T-helper 17 cell (primary cell): ENCODE measurements at regions not wholly inside any gene's neighbourhood (a gene's known extent, or its start where the extent isn't known, plus 50 kb on each side); places are given as distances from the start of the nearest gene placed in this dataset.
"Not testable (repeated sequence)": the region's sequence is repeated elsewhere in the genome, so short reads cannot be mapped to it uniquely, and the experiment has no call there.

ENCODE experiments used
- ATAC-seq: fragments of 150-1000 bp; cut with Tn5 transposase; 2 replicates; pipeline ENCODE4 v1.10.0; 2021; ENCODE audit warnings: mild to moderate bottlenecking, moderate library complexity
- DNase-seq, 3 donors: peaks; one replicate each; pipeline versions ENCODE4 v3.0.0 to v3.0.0-alpha.2; 2020 to 2021
- H3K9me3 ChIP-seq: one replicate; pipeline ENCODE4 v1.7.0; 2013; ENCODE audit warnings: low read length, mild to moderate bottlenecking; ENCODE audit not compliant: control insufficient read depth, poor library complexity, severe bottlenecking
- H3K27ac Mint-ChIP-seq: one replicate; pipeline ENCODE4 v1.8.0; 2022; ENCODE audit warnings: mild to moderate bottlenecking, moderate library complexity, mixed read lengths
- H3K27me3 Mint-ChIP-seq: one replicate; pipeline ENCODE4 v1.8.0; 2022; ENCODE audit warnings: mixed read lengths
- H3K36me3 Mint-ChIP-seq: one replicate; pipeline ENCODE4 v1.8.0; 2022; ENCODE audit warnings: low read depth, mixed read lengths
- H3K4me1 Mint-ChIP-seq: one replicate; pipeline ENCODE4 v1.8.0; 2022; ENCODE audit warnings: mild to moderate bottlenecking, mixed read lengths
- H3K4me3 Mint-ChIP-seq: one replicate; pipeline ENCODE4 v1.8.0; 2022; ENCODE audit warnings: mild to moderate bottlenecking, moderate library complexity, mixed read lengths

- no peak overlapping the region for H3K4me3 Mint-ChIP-seq
- H3K27me3 Mint-ChIP-seq: no peaks in the 10 kb centered on the region
- H3K36me3 Mint-ChIP-seq: no peaks in the 10 kb centered on the region
- ATAC-seq: no peak
- H3K4me1 Mint-ChIP-seq: no peaks in the 10 kb centered on the region
- DNase-seq: no peak
- H3K27ac Mint-ChIP-seq: no peak overlapping the region
- no peaks in the 10 kb centered on the region for H3K9me3 ChIP-seq
These were observed 329.9 kb downstream of the FAM181B start for GRCh38 chr11:82403640-82404305.

GRCh38 chr11:82398300-82398815 is 335.3 kb downstream of the FAM181B start:
- no peaks in the 10 kb centered on the region for H3K4me1 Mint-ChIP-seq
- ATAC-seq (no peak), DNase-seq (no peak)
- H3K27me3 Mint-ChIP-seq: no peaks in the 10 kb centered on the region
- no peak overlapping the region for H3K27ac Mint-ChIP-seq
- H3K4me3 Mint-ChIP-seq: no peak overlapping the region
- H3K9me3 ChIP-seq: no peaks in the 10 kb centered on the region
- no peaks in the 10 kb centered on the region for H3K36me3 Mint-ChIP-seq

DNA sequence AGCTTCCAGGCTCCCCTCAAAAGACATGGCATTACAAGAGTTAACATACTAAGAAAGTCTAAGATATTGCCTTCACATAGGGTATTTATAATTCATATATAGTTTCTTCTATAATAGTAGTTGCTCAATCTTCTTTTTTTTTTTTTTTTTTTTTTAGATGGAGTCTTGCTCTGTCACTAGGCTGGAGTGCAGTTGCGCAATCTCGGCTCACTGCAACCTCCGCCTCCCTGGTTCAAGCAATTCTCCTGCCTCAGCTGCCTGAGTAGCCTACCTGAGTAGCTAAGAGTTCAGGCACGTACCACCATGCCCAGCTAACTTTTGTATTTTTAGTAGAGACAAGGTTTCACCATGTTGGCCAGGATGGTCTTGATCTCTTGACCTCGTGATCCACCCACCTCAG is 337.0 kb downstream of the FAM181B start:
- H3K4me3 Mint-ChIP-seq, H3K9me3 ChIP-seq, H3K4me1 Mint-ChIP-seq, H3K27me3 Mint-ChIP-seq, H3K27ac Mint-ChIP-seq, DNase-seq, H3K36me3 Mint-ChIP-seq, ATAC-seq: not testable (repeated sequence)

DNA sequence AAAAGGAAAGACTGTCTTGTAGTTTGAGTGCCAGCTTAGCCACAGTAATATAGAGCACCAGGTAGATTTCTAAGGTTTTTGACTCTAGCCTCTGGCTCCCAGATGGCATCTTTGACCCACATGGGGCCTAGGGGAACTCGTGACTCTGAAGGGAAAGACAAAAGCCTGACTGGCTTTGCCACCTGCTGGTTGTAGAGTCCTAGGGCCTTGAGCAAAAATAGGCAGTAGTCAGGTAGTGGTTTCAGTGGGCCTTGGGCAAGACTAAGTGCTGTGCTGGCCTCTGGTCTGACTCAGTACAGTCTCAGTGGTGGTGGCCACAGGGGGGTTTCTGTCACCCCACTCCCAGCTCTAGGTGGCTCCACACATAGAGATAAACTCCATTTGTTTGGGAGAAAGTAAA is 349.4 kb downstream of the FAM181B start:
- H3K36me3 Mint-ChIP-seq: no peaks in the 10 kb centered on the region
- H3K4me1 Mint-ChIP-seq: no peaks in the 10 kb centered on the region
- H3K27ac Mint-ChIP-seq: no peak overlapping the region
- DNase-seq (no peak), ATAC-seq (no peak)
- H3K4me3 Mint-ChIP-seq: no peak overlapping the region
- H3K27me3 Mint-ChIP-seq: no peaks in the 10 kb centered on the region
- H3K9me3 ChIP-seq: no peaks in the 10 kb centered on the region

DNA sequence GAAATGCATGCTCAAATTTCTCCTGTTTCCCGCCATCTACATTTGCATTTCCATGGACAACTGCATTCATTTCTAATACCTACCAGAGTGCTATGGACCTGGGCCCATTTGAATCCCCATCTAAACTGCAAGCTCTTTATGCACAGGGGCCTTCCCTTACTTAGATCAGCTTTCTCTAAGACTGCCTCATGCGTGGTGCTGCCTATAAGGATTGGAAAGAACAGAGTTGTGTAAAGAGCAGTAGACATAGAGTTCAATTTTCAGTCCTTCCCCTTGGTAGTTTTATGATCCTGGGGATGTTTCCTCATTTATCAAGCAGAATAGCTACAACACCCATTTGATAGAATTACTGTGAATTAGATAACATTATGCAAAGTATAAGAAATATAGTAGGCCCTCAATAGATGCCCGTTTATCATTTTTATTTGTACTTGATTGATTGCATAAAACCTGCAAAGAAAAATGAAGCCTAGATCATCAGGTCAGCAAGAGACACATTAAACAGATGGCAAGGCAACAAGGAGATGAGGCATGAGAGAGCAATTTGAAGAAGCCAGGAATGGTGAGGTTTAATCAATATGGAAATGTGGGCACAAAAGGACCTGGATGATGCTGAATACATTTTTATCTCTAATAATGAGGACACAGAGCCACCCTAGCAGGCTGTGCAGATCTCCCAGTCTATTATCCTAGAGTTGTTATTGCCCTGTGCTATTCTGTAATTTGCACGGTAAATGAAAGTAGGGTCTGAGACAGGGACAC is 359.7 kb downstream of the FAM181B start:
- no peak for ATAC-seq
- H3K9me3 ChIP-seq: no peaks in the 10 kb centered on the region
- Mint-ChIP-seq H3K27me3 (no peaks in the 10 kb centered on the region), H3K4me1 (no peaks in the 10 kb centered on the region), H3K36me3 (no peaks in the 10 kb centered on the region), H3K4me3 (no peak overlapping the region), H3K27ac (no peak overlapping the region)
- DNase-seq: no peak

GRCh38 chr11:82365351-82365750 is 368.3 kb downstream of the FAM181B start:
- DNase-seq (no peak), ATAC-seq (no peak)
- no peaks in the 10 kb centered on the region for H3K9me3 ChIP-seq
- H3K4me3 Mint-ChIP-seq: no peak overlapping the region
- no peaks in the 10 kb centered on the region for H3K36me3 Mint-ChIP-seq
- H3K27ac Mint-ChIP-seq: no peak overlapping the region
- no peaks in the 10 kb centered on the region for H3K4me1 Mint-ChIP-seq
- H3K27me3 Mint-ChIP-seq: no peaks in the 10 kb centered on the region

DNA sequence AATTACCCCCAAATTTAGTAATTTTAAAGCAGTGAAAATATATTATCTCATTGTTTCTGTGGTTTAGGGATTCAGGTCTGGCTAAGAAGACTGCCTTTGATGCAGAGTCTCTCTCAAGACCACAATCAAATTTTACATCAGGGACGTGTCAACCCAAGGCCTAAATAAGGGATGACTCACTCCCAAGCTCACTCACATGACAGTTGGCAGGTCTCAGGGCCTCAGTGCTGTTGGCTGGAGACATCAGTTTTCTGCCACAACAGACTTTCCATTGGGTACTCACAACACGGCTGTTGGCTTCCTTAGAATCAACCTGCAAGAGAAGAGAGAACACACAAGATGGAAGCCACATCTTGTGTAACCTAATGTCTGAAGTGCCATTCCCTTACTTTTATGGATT is 377.3 kb downstream of the FAM181B start:
- no peak overlapping the region for H3K4me3 Mint-ChIP-seq
- no peaks in the 10 kb centered on the region for H3K9me3 ChIP-seq
- H3K36me3 Mint-ChIP-seq: no peaks in the 10 kb centered on the region
- no peak overlapping the region for H3K27ac Mint-ChIP-seq
- ATAC-seq: no peak
- DNase-seq: no peak
- H3K27me3 Mint-ChIP-seq: no peaks in the 10 kb centered on the region
- H3K4me1 Mint-ChIP-seq: no peaks in the 10 kb centered on the region

DNA sequence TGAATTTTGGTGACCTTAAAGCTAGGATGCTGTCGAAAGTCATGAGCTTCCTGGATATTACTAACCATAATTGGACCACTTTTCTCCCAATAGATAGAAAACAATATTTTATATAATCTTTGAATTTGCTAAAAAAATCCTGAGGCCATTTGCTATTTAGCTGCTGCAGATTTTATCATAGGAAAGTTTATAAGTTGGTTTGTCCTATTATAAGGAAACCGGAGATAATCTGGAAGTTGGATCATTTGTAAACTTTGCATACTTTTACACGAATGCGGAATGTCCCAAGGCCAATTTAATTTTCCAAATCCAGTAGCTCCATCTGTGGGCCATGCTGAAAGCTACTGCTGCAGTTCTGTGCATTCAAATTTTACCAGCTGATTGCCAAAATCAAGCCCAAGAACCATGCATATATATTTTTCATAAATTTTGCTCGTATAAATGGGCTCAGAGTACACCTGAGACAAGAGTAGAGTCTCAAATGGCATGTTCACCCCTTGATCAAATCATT is 378.3 kb downstream of the FAM181B start:
- Mint-ChIP-seq H3K4me1 (no peaks in the 10 kb centered on the region), H3K36me3 (no peaks in the 10 kb centered on the region), H3K4me3 (no peak overlapping the region), H3K27ac (no peak overlapping the region), H3K27me3 (no peaks in the 10 kb centered on the region)
- no peak for DNase-seq
- H3K9me3 ChIP-seq: no peaks in the 10 kb centered on the region
- ATAC-seq: no peak

- no peaks in the 10 kb centered on the region for H3K36me3 Mint-ChIP-seq
- H3K4me3 Mint-ChIP-seq: no peak overlapping the region
- no peak overlapping the region for H3K27ac Mint-ChIP-seq
- ATAC-seq (no peak), DNase-seq (no peak)
- H3K4me1 Mint-ChIP-seq: no peaks in the 10 kb centered on the region
- no peaks in the 10 kb centered on the region for H3K27me3 Mint-ChIP-seq
- no peaks in the 10 kb centered on the region for H3K9me3 ChIP-seq
These were observed 406.8 kb downstream of the FAM181B start for GRCh38 chr11:82326853-82327252.

- no peak for ATAC-seq
- H3K9me3 ChIP-seq: no peaks in the 10 kb centered on the region
- Mint-ChIP-seq H3K27me3 (no peaks in the 10 kb centered on the region), H3K4me1 (no peaks in the 10 kb centered on the region), H3K36me3 (no peaks in the 10 kb centered on the region), H3K27ac (no peak overlapping the region), H3K4me3 (no peak overlapping the region)
- DNase-seq: no peak
These were observed 412.5 kb downstream of the FAM181B start for GRCh38 chr11:82321206-82321605.

GRCh38 chr11:82315093-82315492 is 418.6 kb downstream of the FAM181B start:
- no peak overlapping the region for H3K4me3 Mint-ChIP-seq
- no peaks in the 10 kb centered on the region for H3K4me1 Mint-ChIP-seq
- H3K27ac Mint-ChIP-seq: no peak overlapping the region
- H3K9me3 ChIP-seq: no peaks in the 10 kb centered on the region
- no peaks in the 10 kb centered on the region for H3K27me3 Mint-ChIP-seq
- H3K36me3 Mint-ChIP-seq: no peaks in the 10 kb centered on the region
- ATAC-seq: no peak
- no peak for DNase-seq

- H3K27ac Mint-ChIP-seq: no peak overlapping the region
- DNase-seq (no peak), ATAC-seq (no peak)
- H3K4me1 Mint-ChIP-seq: no peaks in the 10 kb centered on the region
- H3K9me3 ChIP-seq: no peaks in the 10 kb centered on the region
- no peak overlapping the region for H3K4me3 Mint-ChIP-seq
- no peaks in the 10 kb centered on the region for H3K27me3 Mint-ChIP-seq
- no peaks in the 10 kb centered on the region for H3K36me3 Mint-ChIP-seq
These were observed 424.7 kb downstream of the FAM181B start for GRCh38 chr11:82308979-82309378.

GRCh38 chr11:82305123-82305522 is 428.5 kb downstream of the FAM181B start:
- Mint-ChIP-seq H3K4me3 (no peak overlapping the region), H3K36me3 (no peaks in the 10 kb centered on the region), H3K27me3 (no peaks in the 10 kb centered on the region), H3K27ac (no peak overlapping the region), H3K4me1 (no peaks in the 10 kb centered on the region)
- no peaks in the 10 kb centered on the region for H3K9me3 ChIP-seq
- no peak for DNase-seq
- no peak for ATAC-seq

DNA sequence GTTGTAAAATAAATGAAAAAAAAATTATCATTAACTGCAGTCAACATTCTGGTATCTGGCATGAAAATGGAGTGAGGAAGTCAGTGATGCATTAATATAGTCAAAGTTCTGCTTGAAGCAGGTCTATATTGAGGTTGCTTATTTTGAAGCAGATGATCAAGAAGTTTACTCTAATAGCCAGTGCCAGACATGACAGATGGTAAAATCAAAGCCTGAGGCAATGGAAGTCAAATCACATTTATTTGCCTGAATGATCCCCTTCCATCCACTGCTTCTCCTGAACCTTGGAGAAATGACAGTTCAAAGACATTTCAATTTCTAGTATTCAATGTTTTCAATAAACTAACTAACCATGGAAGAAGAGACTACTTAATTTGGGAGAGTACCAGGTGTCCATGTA is 430.0 kb downstream of the FAM181B start:
- Mint-ChIP-seq H3K27me3 (no peaks in the 10 kb centered on the region), H3K27ac (no peak overlapping the region), H3K36me3 (no peaks in the 10 kb centered on the region), H3K4me3 (no peak overlapping the region), H3K4me1 (no peaks in the 10 kb centered on the region)
- DNase-seq (no peak), ATAC-seq (no peak)
- no peaks in the 10 kb centered on the region for H3K9me3 ChIP-seq
